CD8-positive, alpha-beta memory T cell (primary cell): ENCODE measurements at regions not wholly inside any gene's neighbourhood (a gene's known extent, or its start where the extent isn't known, plus 50 kb on each side); places are given as distances from the start of the nearest gene placed in this dataset.

Source experiments
- CTCF ChIA-PET: fragments of 350-600 bp; sonication (Branson Sonifier 250); formaldehyde crosslinking; loops from one replicate; lab custom pipeline; 2021; ENCODE audit warnings: antibody characterized with exemption; lab: Charles Lee
- POLR2A ChIA-PET: fragments of 350-600 bp; sonication (Branson Sonifier 250); formaldehyde crosslinking; loops from one replicate; lab custom pipeline; 2021; ENCODE audit warnings: antibody characterized with exemption; lab: Charles Lee
- DNase-seq, 5 donors: peaks; one replicate each; pipeline versions ENCODE4 v3.0.0 to v3.0.0-alpha.2; 2020 to 2022; ENCODE audit warnings: mixed read lengths in 1 of 5
- H3K27ac ChIP-seq: one replicate; pipeline ENCODE4 v1.7.0; 2013; ENCODE audit warnings: low read depth, mild to moderate bottlenecking, low read length, moderate library complexity
- H3K27me3 ChIP-seq: 2 replicates; pipeline ENCODE4 v1.7.0; 2013; ENCODE audit warnings: low read length, mild to moderate bottlenecking; ENCODE audit not compliant: insufficient read depth, poor library complexity, severe bottlenecking
- H3K36me3 ChIP-seq: 2 replicates; pipeline ENCODE4 v1.7.0; 2013; ENCODE audit warnings: mild to moderate bottlenecking, low read length, moderate library complexity; ENCODE audit not compliant: insufficient read depth
- H3K4me1 ChIP-seq: 2 replicates; pipeline ENCODE4 v1.7.0; 2013; ENCODE audit warnings: mild to moderate bottlenecking, low read length, moderate library complexity; ENCODE audit not compliant: insufficient read depth
- H3K4me3 ChIP-seq: 2 replicates; pipeline ENCODE4 v1.7.0; 2013; ENCODE audit warnings: mild to moderate bottlenecking, low read length
- H3K9me3 ChIP-seq: 2 replicates; pipeline ENCODE4 v1.7.0; 2013; ENCODE audit warnings: mild to moderate bottlenecking, low read length
- H3K27ac Mint-ChIP-seq, 8 donors: one replicate each; pipeline ENCODE4 v1.8.0; 2020 to 2021; ENCODE audit warnings: mixed read lengths in 8 of 8, mild to moderate bottlenecking in 6 of 8, inconsistent platforms in 3 of 8, moderate library complexity in 3 of 8
- H3K27me3 Mint-ChIP-seq, 2 donors: one replicate each; pipeline ENCODE4 v1.8.0; 2020 to 2021; ENCODE audit warnings: mixed read lengths in 2 of 2, mild to moderate bottlenecking in 1 of 2, moderate library complexity in 1 of 2
- H3K36me3 Mint-ChIP-seq, 3 donors: one replicate each; pipeline ENCODE4 v1.8.0; 2020 to 2021; ENCODE audit warnings: mixed read lengths in 3 of 3, inconsistent platforms in 1 of 3, mild to moderate bottlenecking in 1 of 3
- H3K4me1 Mint-ChIP-seq, 3 donors: one replicate each; pipeline ENCODE4 v1.8.0; 2020 to 2021; ENCODE audit warnings: mixed read lengths in 3 of 3, inconsistent platforms in 1 of 3, mild to moderate bottlenecking in 1 of 3
- H3K4me3 Mint-ChIP-seq, 7 donors: one replicate each; pipeline ENCODE4 v1.8.0; 2020 to 2021; ENCODE audit warnings: mixed read lengths in 7 of 7, mild to moderate bottlenecking in 6 of 7, moderate library complexity in 4 of 7, inconsistent platforms in 2 of 7
- H3K9me3 Mint-ChIP-seq, 5 donors: one replicate each; pipeline ENCODE4 v1.8.0; 2020 to 2022; ENCODE audit warnings: mixed read lengths in 5 of 5, mild to moderate bottlenecking in 3 of 5, moderate library complexity in 2 of 5, inconsistent platforms in 1 of 5

GRCh38 chr2:163491850-163492249 lies 244.0 kb downstream of the FIGN start:
- Mint-ChIP-seq H3K36me3 (no peaks in the 10 kb centered on the region), H3K9me3 (peaks cover 0 to 14% (median 5%) of the 10 kb centered on the region in 5 donors), H3K27ac (no peak overlapping the region), H3K4me1 (no peaks in the 10 kb centered on the region), H3K27me3 (no peaks in the 10 kb centered on the region), H3K4me3 (no peak overlapping the region)
- no peaks in the 10 kb centered on the region for H3K9me3 ChIP-seq
- no peak overlapping the region for H3K4me3 ChIP-seq
- ChIA-PET CTCF (no interaction called here), POLR2A (no interaction called here)
- H3K27ac ChIP-seq, result no peak overlapping the region
- H3K27me3 ChIP-seq, result no peaks in the 10 kb centered on the region
- H3K4me1 ChIP-seq, result no peaks in the 10 kb centered on the region
- no peaks in the 10 kb centered on the region for H3K36me3 ChIP-seq
- DNase-seq, result no peak

- no peaks in the 10 kb centered on the region for H3K27me3 ChIP-seq
- ChIA-PET CTCF (interaction anchor here (1.6 kb wide), 1 partner anchor 10 kb away, joined by 3 read pairs; no protein-coding TSS in a partner anchor), POLR2A (no interaction called here)
- no peaks in the 10 kb centered on the region for H3K9me3 ChIP-seq
- H3K9me3 Mint-ChIP-seq, result peaks cover 0 to 14% (median 5%) of the 10 kb centered on the region in 5 donors
- no peaks in the 10 kb centered on the region for H3K36me3 ChIP-seq
- H3K4me3 Mint-ChIP-seq, result no peak overlapping the region
- no peaks in the 10 kb centered on the region for H3K4me1 ChIP-seq
- no peak overlapping the region for H3K4me3 ChIP-seq
- no peak overlapping the region for H3K27ac ChIP-seq
- no peak for DNase-seq
- no peak overlapping the region for H3K27ac Mint-ChIP-seq
- no peaks in the 10 kb centered on the region for H3K4me1 Mint-ChIP-seq
- no peaks in the 10 kb centered on the region for H3K36me3 Mint-ChIP-seq
- no peaks in the 10 kb centered on the region for H3K27me3 Mint-ChIP-seq
Measured at GRCh38 chr2:163490281-163490680, 245.5 kb downstream of the FIGN start.

GRCh38 chr2:163481515-163481914 lies 254.3 kb downstream of the FIGN start:
- Histone ChIP-seq H3K27ac (no peak overlapping the region), H3K36me3 (no peaks in the 10 kb centered on the region), H3K4me3 (no peak overlapping the region), H3K9me3 (no peaks in the 10 kb centered on the region), H3K4me1 (no peaks in the 10 kb centered on the region), H3K27me3 (no peaks in the 10 kb centered on the region)
- no peak overlapping the region for H3K27ac Mint-ChIP-seq
- no peak for DNase-seq
- H3K9me3 Mint-ChIP-seq, result peaks cover 0 to 8% (median 6%) of the 10 kb centered on the region in 5 donors
- CTCF ChIA-PET, result no interaction called here
- no peak overlapping the region for H3K4me3 Mint-ChIP-seq
- H3K27me3 Mint-ChIP-seq, result no peaks in the 10 kb centered on the region
- no peaks in the 10 kb centered on the region for H3K36me3 Mint-ChIP-seq
- POLR2A ChIA-PET, result no interaction called here
- H3K4me1 Mint-ChIP-seq, result no peaks in the 10 kb centered on the region

GRCh38 chr2:163479599-163479998 lies 256.2 kb downstream of the FIGN start:
- CTCF ChIA-PET, result no interaction called here
- no peaks in the 10 kb centered on the region for H3K27me3 ChIP-seq
- no peaks in the 10 kb centered on the region for H3K4me1 ChIP-seq
- H3K9me3 Mint-ChIP-seq, result peaks cover 0 to 9% (median 6%) of the 10 kb centered on the region in 5 donors
- H3K36me3 ChIP-seq, result no peaks in the 10 kb centered on the region
- H3K36me3 Mint-ChIP-seq, result no peaks in the 10 kb centered on the region
- H3K4me3 Mint-ChIP-seq, result no peak overlapping the region
- no peak overlapping the region for H3K4me3 ChIP-seq
- H3K4me1 Mint-ChIP-seq, result no peaks in the 10 kb centered on the region
- DNase-seq, result no peak
- H3K27me3 Mint-ChIP-seq, result no peaks in the 10 kb centered on the region
- no peak overlapping the region for H3K27ac ChIP-seq
- POLR2A ChIA-PET, result no interaction called here
- no peak overlapping the region for H3K27ac Mint-ChIP-seq
- H3K9me3 ChIP-seq, result no peaks in the 10 kb centered on the region

- H3K27me3 ChIP-seq, result no peaks in the 10 kb centered on the region
- Mint-ChIP-seq H3K27me3 (no peaks in the 10 kb centered on the region), H3K9me3 (peaks cover 3 to 11% (median 10%) of the 10 kb centered on the region in 5 donors), H3K27ac (no peak overlapping the region), H3K4me3 (no peak overlapping the region), H3K4me1 (no peaks in the 10 kb centered on the region), H3K36me3 (no peaks in the 10 kb centered on the region)
- H3K4me1 ChIP-seq, result no peaks in the 10 kb centered on the region
- ChIA-PET POLR2A (no interaction called here), CTCF (no interaction called here)
- no peaks in the 10 kb centered on the region for H3K36me3 ChIP-seq
- H3K27ac ChIP-seq, result no peak overlapping the region
- no peak overlapping the region for H3K4me3 ChIP-seq
- H3K9me3 ChIP-seq, result no peaks in the 10 kb centered on the region
- DNase-seq, result no peak
Measured at GRCh38 chr2:163475815-163476214, 260.0 kb downstream of the FIGN start.

- no peaks in the 10 kb centered on the region for H3K4me1 ChIP-seq
- no peak overlapping the region for H3K27ac ChIP-seq
- Mint-ChIP-seq H3K36me3 (no peaks in the 10 kb centered on the region), H3K4me3 (no peak overlapping the region), H3K4me1 (no peaks in the 10 kb centered on the region), H3K27me3 (no peaks in the 10 kb centered on the region), H3K27ac (no peak overlapping the region), H3K9me3 (peaks cover 3 to 14% (median 10%) of the 10 kb centered on the region in 5 donors)
- DNase-seq, result no peak
- H3K9me3 ChIP-seq, result no peaks in the 10 kb centered on the region
- no peaks in the 10 kb centered on the region for H3K36me3 ChIP-seq
- H3K27me3 ChIP-seq, result no peaks in the 10 kb centered on the region
- CTCF ChIA-PET, result no interaction called here
- POLR2A ChIA-PET, result no interaction called here
- H3K4me3 ChIP-seq, result no peak overlapping the region
Measured at GRCh38 chr2:163474889-163475288, 260.9 kb downstream of the FIGN start.

- Histone ChIP-seq H3K9me3 (no peaks in the 10 kb centered on the region), H3K27ac (no peak overlapping the region), H3K27me3 (no peaks in the 10 kb centered on the region), H3K4me1 (no peaks in the 10 kb centered on the region), H3K4me3 (no peak overlapping the region), H3K36me3 (no peaks in the 10 kb centered on the region)
- DNase-seq, result no peak
- Mint-ChIP-seq H3K4me3 (no peak overlapping the region), H3K36me3 (no peaks in the 10 kb centered on the region), H3K4me1 (no peaks in the 10 kb centered on the region), H3K27ac (no peak overlapping the region), H3K27me3 (no peaks in the 10 kb centered on the region), H3K9me3 (peaks cover 3 to 14% (median 9%) of the 10 kb centered on the region in 5 donors)
- CTCF ChIA-PET, result no interaction called here
- POLR2A ChIA-PET, result no interaction called here
Measured at GRCh38 chr2:163474319-163474744, 261.5 kb downstream of the FIGN start.

GRCh38 chr2:163471947-163472346 lies 263.9 kb downstream of the FIGN start:
- CTCF ChIA-PET, result no interaction called here
- no peak overlapping the region for H3K4me3 ChIP-seq
- no peaks in the 10 kb centered on the region for H3K27me3 ChIP-seq
- no peaks in the 10 kb centered on the region for H3K4me1 Mint-ChIP-seq
- H3K27ac Mint-ChIP-seq, result no peak overlapping the region
- H3K27ac ChIP-seq, result no peak overlapping the region
- H3K27me3 Mint-ChIP-seq, result no peaks in the 10 kb centered on the region
- DNase-seq, result no peak
- POLR2A ChIA-PET, result no interaction called here
- H3K36me3 ChIP-seq, result no peaks in the 10 kb centered on the region
- no peaks in the 10 kb centered on the region for H3K36me3 Mint-ChIP-seq
- H3K4me1 ChIP-seq, result no peaks in the 10 kb centered on the region
- no peaks in the 10 kb centered on the region for H3K9me3 ChIP-seq
- no peak overlapping the region for H3K4me3 Mint-ChIP-seq
- H3K9me3 Mint-ChIP-seq, result peaks cover 2 to 18% (median 5%) of the 10 kb centered on the region in 5 donors

- Mint-ChIP-seq H3K9me3 (peaks cover 2 to 18% (median 7%) of the 10 kb centered on the region in 5 donors), H3K27me3 (no peaks in the 10 kb centered on the region), H3K36me3 (no peaks in the 10 kb centered on the region), H3K4me3 (no peak overlapping the region), H3K27ac (no peak overlapping the region), H3K4me1 (no peaks in the 10 kb centered on the region)
- Histone ChIP-seq H3K4me3 (no peak overlapping the region), H3K4me1 (no peaks in the 10 kb centered on the region), H3K27me3 (no peaks in the 10 kb centered on the region), H3K27ac (no peak overlapping the region), H3K36me3 (no peaks in the 10 kb centered on the region), H3K9me3 (no peaks in the 10 kb centered on the region)
- POLR2A ChIA-PET, result no interaction called here
- DNase-seq, result no peak
- CTCF ChIA-PET, result no interaction called here
Measured at GRCh38 chr2:163469561-163469962, 266.2 kb downstream of the FIGN start.
